Right lobe of liver (tissue), 4 donors: ENCODE measurements at regions not wholly inside any gene's neighbourhood (a gene's known extent, or its start where the extent isn't known, plus 50 kb on each side); places are given as distances from the start of the nearest gene placed in this dataset.

Source experiments
- POLR2A ChIP-seq: fragments of 450-650 bp; IDR thresholded peaks from one replicate; pipeline ENCODE4 v1.6.1; 2017; ENCODE audit warnings: antibody characterized with exemption, mild to moderate bottlenecking
- TF ChIP-seq, protein P1 (sequence below), 4 donors: fragments of 200-600 bp in 3 of 4; fragments of 450-650 bp in 1 of 4; IDR thresholded peaks; one replicate each; pipeline versions ENCODE4 v1.5.1 to v1.8.0; 2016 to 2022; ENCODE audit warnings: antibody characterized with exemption in 4 of 4, mild to moderate bottlenecking in 2 of 4
- donor health status: DM: no; HTN: no; CAD: no.
- donor health status: DM: no; HTN: no; CAD: no.
- donor health status: DM: no; HTN: yes; CAD: no.

DNA sequence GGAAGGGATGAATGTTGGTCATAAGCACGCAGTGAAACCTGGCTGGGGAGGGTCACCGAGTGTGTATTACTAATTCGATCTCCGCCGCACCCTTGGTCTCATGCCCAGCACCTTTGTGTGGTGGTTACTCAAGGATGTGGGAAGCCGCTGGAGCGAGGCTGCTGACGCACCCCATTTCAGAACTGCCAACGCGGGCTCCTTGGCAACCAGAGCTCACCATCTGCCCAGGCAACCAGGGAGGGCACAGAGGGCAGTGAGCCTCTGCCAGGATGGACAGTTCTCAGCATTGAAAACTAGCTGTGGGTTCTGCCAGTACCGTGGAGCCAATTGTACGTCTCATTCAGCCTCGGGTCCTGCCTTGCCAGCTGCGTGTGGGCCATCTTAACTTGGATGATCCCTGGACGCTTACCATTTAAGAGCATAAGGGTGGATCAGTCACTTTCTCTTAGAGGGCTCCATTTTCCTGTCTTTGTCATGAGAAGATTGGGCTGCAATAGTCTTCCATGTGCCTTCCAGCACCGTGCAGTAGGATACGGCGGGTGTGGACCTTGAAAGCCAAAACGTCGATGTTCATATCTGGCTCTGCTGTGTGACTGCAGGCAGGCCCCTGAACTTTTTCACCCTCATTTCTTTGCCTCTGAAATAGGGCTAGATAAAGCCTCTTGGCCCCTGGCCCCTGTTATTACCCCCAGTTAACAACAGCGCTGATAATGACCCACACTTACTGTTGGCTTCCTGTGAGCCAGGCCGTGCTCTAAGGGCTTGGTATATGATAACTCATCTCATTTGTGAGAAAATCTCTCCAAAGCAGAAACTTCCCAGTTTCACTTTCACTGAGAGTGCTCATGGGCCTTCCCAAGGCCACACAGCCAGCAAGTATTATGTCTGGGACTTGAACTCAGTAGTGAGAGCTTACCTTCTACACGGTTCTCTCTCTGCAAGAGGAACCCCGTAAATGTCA lies 238.8 kb downstream of the OPA1 start:
- TF ChIP-seq, protein P1, sequence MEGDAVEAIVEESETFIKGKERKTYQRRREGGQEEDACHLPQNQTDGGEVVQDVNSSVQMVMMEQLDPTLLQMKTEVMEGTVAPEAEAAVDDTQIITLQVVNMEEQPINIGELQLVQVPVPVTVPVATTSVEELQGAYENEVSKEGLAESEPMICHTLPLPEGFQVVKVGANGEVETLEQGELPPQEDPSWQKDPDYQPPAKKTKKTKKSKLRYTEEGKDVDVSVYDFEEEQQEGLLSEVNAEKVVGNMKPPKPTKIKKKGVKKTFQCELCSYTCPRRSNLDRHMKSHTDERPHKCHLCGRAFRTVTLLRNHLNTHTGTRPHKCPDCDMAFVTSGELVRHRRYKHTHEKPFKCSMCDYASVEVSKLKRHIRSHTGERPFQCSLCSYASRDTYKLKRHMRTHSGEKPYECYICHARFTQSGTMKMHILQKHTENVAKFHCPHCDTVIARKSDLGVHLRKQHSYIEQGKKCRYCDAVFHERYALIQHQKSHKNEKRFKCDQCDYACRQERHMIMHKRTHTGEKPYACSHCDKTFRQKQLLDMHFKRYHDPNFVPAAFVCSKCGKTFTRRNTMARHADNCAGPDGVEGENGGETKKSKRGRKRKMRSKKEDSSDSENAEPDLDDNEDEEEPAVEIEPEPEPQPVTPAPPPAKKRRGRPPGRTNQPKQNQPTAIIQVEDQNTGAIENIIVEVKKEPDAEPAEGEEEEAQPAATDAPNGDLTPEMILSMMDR (IDR thresholded peaks at IDR 0.05), result no peak
- no peak for TF ChIP-seq POLR2A
